ENCODE measurements at regions not wholly inside any gene's neighbourhood (a gene's known extent, or its start where the extent isn't known, plus 50 kb on each side); places are given as distances from the start of the nearest gene placed in this dataset.

- TF ChIP-seq CTCF (conservative IDR thresholded peaks at IDR 0.05 in 1 of 2, IDR thresholded peaks at IDR 0.05 in 1 of 2; ENCODE audit: extremely low read depth in 1 of 2, insufficient read depth in 1 of 2, low read depth in 1 of 2, low read length in 2 of 2): no peak
- no peak for TF ChIP-seq EZH2 (IDR thresholded peaks at IDR 0.05; ENCODE audit: borderline replicate concordance, low read length)
Measured at GRCh38 chr17:73895157-73895556, 250.9 kb upstream of the SDK2 start.
